H1 (cell line): ENCODE measurements at regions not wholly inside any gene's neighbourhood (a gene's known extent, or its start where the extent isn't known, plus 50 kb on each side); places are given as distances from the start of the nearest gene placed in this dataset.

ENCODE experiments used
- CTCF ChIA-PET: fragments of 300-600 bp; sonication (Branson Sonifier 250); formaldehyde crosslinking; loops from one replicate; lab custom pipeline; 2021; ENCODE audit not compliant: partially characterized antibody; lab: Charles Lee
- POLR2A ChIA-PET: fragments of 300-600 bp; sonication (Branson Sonifier 250); formaldehyde crosslinking; loops from one replicate; lab custom pipeline; 2021; ENCODE audit warnings: inconsistent platforms; ENCODE audit not compliant: partially characterized antibody; lab: Charles Lee
- DNase-seq, 2 experiments: peaks; one replicate each; pipeline versions ENCODE4 v3.0.0 to v3.0.0-alpha.2; 2010 to 2022; ENCODE audit warnings: low spot score in 2 of 2, low read depth in 1 of 2, mixed read lengths in 1 of 2
- FAIRE-seq: peaks from 2 replicates; lab custom pipeline; 2011; peaks lifted over from hg19 to GRCh38; lab: Jason Lieb, UNC
- H2AFZ ChIP-seq: 2 replicates; pipeline ENCODE4 v1.8.1; 2012; ENCODE audit warnings: low read length, inconsistent platforms
- H2AK5ac ChIP-seq: 2 replicates; pipeline ENCODE4 v1.6.1; 2013; ENCODE audit warnings: low read depth, low read length
- H2BK120ac ChIP-seq: replicated peaks from 2 replicates; pipeline ENCODE3; 2013; ENCODE audit warnings: low read depth, low read length, inconsistent platforms
- H2BK12ac ChIP-seq: 2 replicates; pipeline ENCODE4 v1.6.1; 2013; ENCODE audit warnings: low read depth, low read length
- H2BK15ac ChIP-seq: 2 replicates; pipeline ENCODE4 v1.6.1; 2013; ENCODE audit warnings: low read length
- H2BK20ac ChIP-seq: 2 replicates; pipeline ENCODE4 v1.6.1; 2013; ENCODE audit warnings: low read length
- H2BK5ac ChIP-seq: 2 replicates; pipeline ENCODE4 v1.6.1; 2013; ENCODE audit warnings: low read depth, low read length
- H3K14ac ChIP-seq: 2 replicates; pipeline ENCODE4 v1.6.1; 2013; ENCODE audit warnings: inconsistent platforms; ENCODE audit not compliant: insufficient read length
- H3K18ac ChIP-seq: 2 replicates; pipeline ENCODE4 v1.6.1; 2013; ENCODE audit warnings: low read length; ENCODE audit errors: extremely low read depth
- H3K23ac ChIP-seq: 2 replicates; pipeline ENCODE4 v1.6.1; 2013; ENCODE audit warnings: inconsistent platforms; ENCODE audit not compliant: insufficient read length
- H3K23me2 ChIP-seq: 2 replicates; pipeline ENCODE4 v1.6.1; 2013; ENCODE audit warnings: low read depth, low read length
- H3K27ac ChIP-seq: 2 replicates; pipeline ENCODE4 v1.6.1; 2011; ENCODE audit warnings: low read depth, low read length, inconsistent platforms
- H3K27me3 ChIP-seq, 4 experiments: replicated peaks in 1 of 4; 1 replicate in 1 of 4; 2 replicates in 3 of 4; pipeline versions ENCODE4 v1.6.1 to v1.8.1; 2011 to 2013; ENCODE audit warnings: low read length in 3 of 4, mild to moderate bottlenecking in 3 of 4, inconsistent platforms in 2 of 4, mixed read lengths in 2 of 4, moderate library complexity in 1 of 4; ENCODE audit not compliant: control insufficient read depth in 3 of 4, insufficient read depth in 3 of 4; ENCODE audit errors: extremely low read depth in 1 of 4
- H3K36me3 ChIP-seq, 4 experiments: 2 replicates each; pipeline versions ENCODE4 v1.6.1 to v1.8.1; 2011 to 2013; ENCODE audit warnings: mild to moderate bottlenecking in 4 of 4, low read length in 3 of 4, moderate library complexity in 2 of 4, control low read depth in 1 of 4, inconsistent platforms in 1 of 4; ENCODE audit not compliant: insufficient read depth in 4 of 4, control insufficient read depth in 2 of 4
- H3K4ac ChIP-seq: replicated peaks from 2 replicates; pipeline ENCODE3; 2013; ENCODE audit warnings: low read length, low read depth, mixed read lengths, inconsistent platforms; ENCODE audit not compliant: insufficient read length
- H3K4me1 ChIP-seq, 4 experiments: replicated peaks in 1 of 4; 1 replicate in 1 of 4; 2 replicates in 3 of 4; pipeline versions ENCODE4 v1.6.1 to v1.8.1; 2011 to 2013; ENCODE audit warnings: low read length in 3 of 4, inconsistent platforms in 2 of 4, mixed read lengths in 1 of 4; ENCODE audit not compliant: insufficient read depth in 4 of 4, control insufficient read depth in 3 of 4
- H3K4me2 ChIP-seq, 2 experiments: 2 replicates each; pipeline versions ENCODE4 v1.6.1 to v1.8.1; 2011 to 2013; ENCODE audit warnings: low read depth in 2 of 2, low read length in 2 of 2, control low read depth in 1 of 2, inconsistent platforms in 1 of 2, mild to moderate bottlenecking in 1 of 2; ENCODE audit not compliant: insufficient read depth in 1 of 2
- H3K4me3 ChIP-seq, 4 experiments: fragments of 200-600, 300-600 bp in 1 of 4; sonication (generic), shearing (Covaris generic), sonication (Bioruptor Twin) in 1 of 4; 2 replicates each; pipeline versions ENCODE4 v1.5.1 to v1.8.1; 2011 to 2016; ENCODE audit warnings: low read length in 4 of 4, low read depth in 3 of 4, control low read depth in 2 of 4, inconsistent platforms in 2 of 4, mild to moderate bottlenecking in 2 of 4, mixed read lengths in 1 of 4, moderate library complexity in 1 of 4; ENCODE audit not compliant: insufficient read depth in 2 of 4; ENCODE audit errors: extremely low read depth in 1 of 4
- H3K56ac ChIP-seq: replicated peaks from 2 replicates; pipeline ENCODE3; 2013; ENCODE audit warnings: low read depth, mild to moderate bottlenecking, mixed read lengths, low read length, inconsistent platforms; ENCODE audit not compliant: insufficient read length
- H3K79me1 ChIP-seq: 2 replicates; pipeline ENCODE4 v1.6.1; 2013; ENCODE audit warnings: low read depth, low read length, control low read depth
- H3K79me2 ChIP-seq, 2 experiments: 2 replicates each; pipeline versions ENCODE4 v1.6.1 to v1.8.1; 2012 to 2013; ENCODE audit warnings: low read length in 2 of 2, mild to moderate bottlenecking in 2 of 2, inconsistent platforms in 1 of 2; ENCODE audit not compliant: insufficient read depth in 2 of 2, control insufficient read depth in 1 of 2
- H3K9ac ChIP-seq, 4 experiments: replicated peaks in 1 of 4; 1 replicate in 1 of 4; 2 replicates in 3 of 4; pipeline versions ENCODE4 v1.6.1 to v1.8.1; 2011 to 2013; ENCODE audit warnings: low read depth in 3 of 4, low read length in 3 of 4, control low read depth in 2 of 4, mild to moderate bottlenecking in 2 of 4, moderate library complexity in 2 of 4, inconsistent platforms in 1 of 4; ENCODE audit errors: extremely low read depth in 1 of 4
- H3K9me3 ChIP-seq, 2 experiments: 2 replicates each; pipeline versions ENCODE4 v1.6.1 to v1.8.1; 2012 to 2013; ENCODE audit warnings: mild to moderate bottlenecking in 2 of 2, moderate library complexity in 2 of 2, control low read depth in 1 of 2, inconsistent platforms in 1 of 2, low read depth in 1 of 2, low read length in 1 of 2, mixed read lengths in 1 of 2; ENCODE audit not compliant: insufficient read depth in 2 of 2
- H4K20me1 ChIP-seq, 2 experiments: replicated peaks in 1 of 2; 2 replicates each; pipeline versions ENCODE3 to v1.8.1; 2011 to 2013; ENCODE audit warnings: inconsistent platforms in 2 of 2, low read length in 2 of 2, mild to moderate bottlenecking in 1 of 2; ENCODE audit not compliant: insufficient read depth in 2 of 2, control insufficient read depth in 1 of 2
- H4K5ac ChIP-seq: 2 replicates; pipeline ENCODE4 v1.6.1; 2013; ENCODE audit warnings: low read length, low read depth, mixed read lengths, inconsistent platforms; ENCODE audit not compliant: insufficient read length
- H4K8ac ChIP-seq: 2 replicates; pipeline ENCODE4 v1.8.0; 2013; ENCODE audit warnings: mild to moderate bottlenecking, moderate library complexity, low read length, inconsistent platforms; ENCODE audit not compliant: insufficient read depth; ENCODE audit errors: extremely low read depth
- H4K91ac ChIP-seq: replicated peaks from 2 replicates; pipeline ENCODE3; 2013; ENCODE audit warnings: low read length, mixed read lengths, inconsistent platforms; ENCODE audit not compliant: insufficient read length
- CBX8 ChIP-seq: fragments of 300-800, 300-1000 bp; sonication (generic); IDR thresholded peaks from 2 replicates; pipeline ENCODE4 v1.7.1; 2016; ENCODE audit warnings: low read depth, low read length, borderline replicate concordance
- GABPA ChIP-seq: IDR thresholded peaks from 2 replicates; pipeline ENCODE4 v1.6.1; 2011; ENCODE audit warnings: mild to moderate bottlenecking, low read length, moderate library complexity, borderline replicate concordance; ENCODE audit not compliant: insufficient read depth
- MAFK ChIP-seq: IDR thresholded peaks from 2 replicates; pipeline ENCODE4 v1.6.1; 2012; ENCODE audit warnings: low read depth, mild to moderate bottlenecking, improper control_type of control experiment, low read length
- MAX ChIP-seq: IDR thresholded peaks from 2 replicates; pipeline ENCODE4 v1.6.1; 2012; ENCODE audit warnings: inconsistent platforms
- PHF8 ChIP-seq: fragments of 200-600 bp; sonication (generic); conservative IDR thresholded peaks from 2 replicates; pipeline ENCODE4 v1.7.1; 2012; ENCODE audit warnings: low read depth, mild to moderate bottlenecking, inconsistent platforms, low read length, moderate library complexity
- WGBS, 2 experiments: shearing (Covaris generic) in 1 of 2; methylation state at CpG; one replicate each; pipeline versions ENCODE4 v1.1.6 to v1.1.7; 2013 to 2015; ENCODE audit warnings: low lambda C conversion rate in 2 of 2, mixed read lengths in 2 of 2, inconsistent platforms in 1 of 2, low coverage in 1 of 2, missing lambda C conversion rate in 1 of 2; ENCODE audit not compliant: insufficient replicate concordance in 2 of 2, insufficient coverage in 1 of 2, insufficient read length in 1 of 2; ENCODE audit errors: extremely low coverage in 1 of 2, missing lambda C conversion rate in 1 of 2; 5-methylcytosine and 5-hydroxymethylcytosine counted together

- no peak overlapping the region for H3K4me2 ChIP-seq
- no peak overlapping the region for H4K5ac ChIP-seq
- DNase-seq (no peak), FAIRE-seq (no peak)
- H2BK20ac ChIP-seq = no peak overlapping the region
- H3K23me2 ChIP-seq = no peaks in the 10 kb centered on the region; the same call in none of the 2 replicates
- no peak overlapping the region for H3K18ac ChIP-seq
- no peak overlapping the region for H3K23ac ChIP-seq
- H2AFZ ChIP-seq = no peak overlapping the region
- H3K14ac ChIP-seq = no peak overlapping the region
- no peak for TF ChIP-seq CBX8
- no peak for TF ChIP-seq PHF8
- no peak for TF ChIP-seq GABPA
- TF ChIP-seq MAX = no peak
- no peak for TF ChIP-seq MAFK
- no peak overlapping the region for H4K91ac ChIP-seq
- no peak overlapping the region for H3K56ac ChIP-seq
- H2BK12ac ChIP-seq = no peak overlapping the region
- no peak overlapping the region for H3K9ac ChIP-seq
- H4K20me1 ChIP-seq = no peaks in the 10 kb centered on the region
- H3K27ac ChIP-seq = no peak overlapping the region
- ChIA-PET CTCF (interaction anchor here (1.0 kb wide), 1 partner anchor 23 kb away, joined by 3 read pairs; no protein-coding TSS in a partner anchor), POLR2A (interaction anchor here (0.9 to 1.2 kb wide), 3 partner anchors 13 to 169 kb away, joined by 3 read pairs; no protein-coding TSS in a partner anchor)
- H3K79me2 ChIP-seq = no peaks in the 10 kb centered on the region
- H3K4me1 ChIP-seq = peaks cover 0 to 13% (median 5%) of the 10 kb centered on the region in 4 experiments; a peak in 3 of 7 replicates
- H3K4ac ChIP-seq = no peak overlapping the region
- H3K36me3 ChIP-seq = no peaks in the 10 kb centered on the region
- H2BK15ac ChIP-seq = no peak overlapping the region
- H2BK120ac ChIP-seq = no peak overlapping the region
- no peak overlapping the region for H2BK5ac ChIP-seq
- no peaks in the 10 kb centered on the region for H3K79me1 ChIP-seq
- no peaks in the 10 kb centered on the region for H3K9me3 ChIP-seq
- WGBS, 2 experiments = 83% methylated on average over 8 of the region's 8 CpGs; no CpG with 5 or more reads in 1 of the 2 experiments
- no peak overlapping the region for H4K8ac ChIP-seq
- H3K27me3 ChIP-seq = no peaks in the 10 kb centered on the region
- no peak overlapping the region for H2AK5ac ChIP-seq
- H3K4me3 ChIP-seq = no peak overlapping the region
These were observed 334.7 kb upstream of the POU3F1 start for GRCh38 chr1:38381256-38381655.
